Nephron progenitor cell (in vitro differentiated cells): ENCODE measurements at regions not wholly inside any gene's neighbourhood (a gene's known extent, or its start where the extent isn't known, plus 50 kb on each side); places are given as distances from the start of the nearest gene placed in this dataset.
A peak's percentile ranks its signal among the peaks of the same experiment; 100 is the strongest.

Experiments
- DNase-seq: peaks from one replicate; pipeline ENCODE4 v3.0.0; 2021
- H3K27ac Mint-ChIP-seq: 2 replicates; pipeline ENCODE4 v1.8.0; 2021; ENCODE audit warnings: mild to moderate bottlenecking, moderate library complexity, mixed read lengths
- H3K27me3 Mint-ChIP-seq: 2 replicates; pipeline ENCODE4 v1.8.0; 2021; ENCODE audit warnings: mild to moderate bottlenecking, low read depth, mixed read lengths; ENCODE audit not compliant: poor library complexity
- H3K36me3 Mint-ChIP-seq: 2 replicates; pipeline ENCODE4 v1.8.0; 2021; ENCODE audit warnings: low read depth, mixed read lengths
- H3K4me1 Mint-ChIP-seq: 2 replicates; pipeline ENCODE4 v1.8.0; 2021; ENCODE audit warnings: mixed read lengths
- H3K4me3 Mint-ChIP-seq: 2 replicates; pipeline ENCODE4 v1.8.0; 2021; ENCODE audit warnings: mild to moderate bottlenecking, moderate library complexity, mixed read lengths
- H3K9me3 Mint-ChIP-seq: 2 replicates; pipeline ENCODE4 v1.8.0; 2021; ENCODE audit warnings: mild to moderate bottlenecking, moderate library complexity, mixed read lengths
- CTCF ChIP-seq: fragments of 200-600 bp; sonication (generic); IDR thresholded peaks from 2 replicates; pipeline ENCODE4 v1.5.0; 2021; ENCODE audit warnings: antibody characterized with exemption

- Mint-ChIP-seq H3K9me3 (peaks cover 21% of the 10 kb centered on the region), H3K4me3 (no peak overlapping the region), H3K27me3 (peaks cover 2% of the 10 kb centered on the region), H3K4me1 (peaks cover 24% of the 10 kb centered on the region), H3K27ac (no peak overlapping the region), H3K36me3 (no peaks in the 10 kb centered on the region)
- DNase-seq: no peak
- no peak for TF ChIP-seq CTCF
These were observed 150.2 kb upstream of the FZD8 start for GRCh38 chr10:35792291-35792690.

- no peak overlapping the region for H3K4me3 Mint-ChIP-seq
- TF ChIP-seq CTCF: no peak
- peaks cover 4% of the 10 kb centered on the region for H3K36me3 Mint-ChIP-seq
- peaks cover 33% of the 10 kb centered on the region for H3K9me3 Mint-ChIP-seq
- peaks cover 4% of the 10 kb centered on the region for H3K27me3 Mint-ChIP-seq
- no peak overlapping the region for H3K27ac Mint-ChIP-seq
- peaks cover 18% of the 10 kb centered on the region for H3K4me1 Mint-ChIP-seq
- DNase-seq: no peak
These were observed 147.9 kb upstream of the FZD8 start for GRCh38 chr10:35789996-35790395.

GRCh38 chr10:35784751-35785150 lies 142.7 kb upstream of the FZD8 start:
- Mint-ChIP-seq H3K4me1 (peaks cover 16% of the 10 kb centered on the region), H3K27ac (no peak overlapping the region), H3K9me3 (peaks cover 33% of the 10 kb centered on the region), H3K4me3 (no peak overlapping the region), H3K36me3 (peaks cover 4% of the 10 kb centered on the region), H3K27me3 (peaks cover 4% of the 10 kb centered on the region)
- DNase-seq: no peak
- TF ChIP-seq CTCF: no peak

- H3K4me1 Mint-ChIP-seq: peaks cover 16% of the 10 kb centered on the region
- TF ChIP-seq CTCF: no peak
- peaks cover 4% of the 10 kb centered on the region for H3K36me3 Mint-ChIP-seq
- peaks cover 4% of the 10 kb centered on the region for H3K27me3 Mint-ChIP-seq
- DNase-seq: no peak
- peaks cover 23% of the 10 kb centered on the region for H3K9me3 Mint-ChIP-seq
- H3K4me3 Mint-ChIP-seq: no peak overlapping the region
- no peak overlapping the region for H3K27ac Mint-ChIP-seq
These were observed 141.3 kb upstream of the FZD8 start for GRCh38 chr10:35783305-35783838.

DNA sequence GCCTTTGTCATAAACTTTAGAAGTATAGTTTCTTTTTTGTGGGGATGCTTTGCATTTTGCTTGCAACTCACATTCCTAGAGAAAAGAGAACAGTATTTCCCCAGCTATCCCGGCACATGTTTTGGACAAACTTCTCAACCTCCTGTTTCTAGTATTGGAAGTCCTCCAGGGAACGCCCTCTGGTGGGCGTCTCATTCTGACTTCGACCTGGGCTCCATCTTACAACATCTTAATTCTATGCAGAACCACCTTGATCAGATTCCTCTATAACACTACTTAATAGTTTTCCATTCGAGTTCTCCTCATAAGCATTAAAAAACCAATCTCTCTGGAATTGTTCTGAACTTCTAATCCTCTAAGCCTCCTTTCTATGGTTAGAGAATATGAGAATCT lies 139.5 kb upstream of the FZD8 start:
- Mint-ChIP-seq H3K4me3 (no peak overlapping the region), H3K9me3 (peaks cover 9% of the 10 kb centered on the region), H3K36me3 (no peaks in the 10 kb centered on the region), H3K4me1 (peaks cover 19% of the 10 kb centered on the region), H3K27ac (no peak overlapping the region), H3K27me3 (peaks cover 4% of the 10 kb centered on the region)
- no peak for DNase-seq
- TF ChIP-seq CTCF: peak; percentile 19

- no peak overlapping the region for H3K27ac Mint-ChIP-seq
- H3K27me3 Mint-ChIP-seq: peaks cover 4% of the 10 kb centered on the region
- DNase-seq: no peak
- H3K4me3 Mint-ChIP-seq: no peak overlapping the region
- H3K36me3 Mint-ChIP-seq: no peaks in the 10 kb centered on the region
- no peak for TF ChIP-seq CTCF
- peaks cover 7% of the 10 kb centered on the region for H3K9me3 Mint-ChIP-seq
- H3K4me1 Mint-ChIP-seq: peaks cover 22% of the 10 kb centered on the region
These were observed 139.0 kb upstream of the FZD8 start for GRCh38 chr10:35780970-35781642.
